H54 (cell line): ENCODE measurements at regions not wholly inside any gene's neighbourhood (a gene's known extent, or its start where the extent isn't known, plus 50 kb on each side); places are given as distances from the start of the nearest gene placed in this dataset.

Source experiments
- DNase-seq: peaks from one replicate; pipeline ENCODE4 v3.0.0; 2011; ENCODE audit warnings: low spot score, mixed read lengths; ENCODE audit not compliant: insufficient read length
- FAIRE-seq: peaks from 3 replicates; lab custom pipeline; 2011; peaks lifted over from hg19 to GRCh38; lab: Jason Lieb, UNC
- POLR2A ChIP-seq: IDR thresholded peaks from 2 replicates; pipeline ENCODE4 v1.6.1; 2011; ENCODE audit warnings: low read depth, mild to moderate bottlenecking, low read length

DNA sequence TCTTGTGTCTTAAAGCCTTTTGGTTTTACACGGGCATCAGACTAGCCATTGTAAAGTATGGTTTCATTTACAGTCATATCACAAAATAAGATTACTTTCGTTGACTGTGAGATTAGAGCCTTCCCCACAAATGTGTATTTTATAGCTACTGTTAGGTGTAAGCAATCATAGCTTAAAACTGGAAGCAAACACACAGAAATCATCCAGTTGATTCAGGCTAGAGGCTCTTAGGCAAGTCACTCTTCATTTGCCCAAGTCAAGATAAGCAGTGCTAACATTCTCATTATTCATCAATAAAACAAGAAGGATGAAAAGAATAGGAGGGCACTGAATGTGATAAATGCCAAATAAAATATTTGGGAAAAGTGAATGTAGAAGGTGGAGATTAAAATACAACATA lies 448.7 kb upstream of the FAM241A start:
- no peak for FAIRE-seq
- no peak for DNase-seq
- no peak for TF ChIP-seq POLR2A

DNA sequence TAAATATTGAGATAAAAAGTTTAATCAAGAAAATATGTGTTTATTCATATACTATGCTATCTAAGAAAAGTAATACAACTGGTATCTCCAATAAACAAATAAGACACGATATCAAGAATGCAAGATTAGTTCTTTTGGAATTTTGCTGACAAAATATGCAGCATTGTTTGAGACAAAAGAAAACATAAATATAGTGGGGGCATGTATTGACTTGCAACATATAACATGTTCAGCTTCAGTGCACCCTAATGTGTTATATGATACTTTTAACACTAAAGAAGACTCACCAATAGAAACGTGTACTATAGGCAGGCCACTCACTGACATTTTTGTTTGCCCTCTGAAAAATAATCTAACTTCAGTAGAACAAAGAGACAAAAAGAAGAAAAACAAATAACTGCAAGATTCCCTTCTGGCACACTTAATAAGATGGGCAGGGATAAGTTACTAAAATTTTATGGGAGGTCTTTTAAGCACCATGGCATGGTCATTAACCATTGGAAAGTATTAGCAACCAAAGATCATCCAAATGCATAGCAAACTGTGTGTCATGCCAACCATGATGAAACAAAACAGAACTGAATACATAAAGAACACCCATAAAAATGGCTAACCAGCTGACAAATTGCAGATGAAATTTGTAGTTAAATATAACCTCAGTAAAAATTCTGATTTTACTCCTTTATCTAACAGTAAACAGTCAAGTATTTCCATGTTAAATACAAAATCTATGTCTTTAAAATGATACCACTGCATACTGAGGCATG lies 447.9 kb upstream of the FAM241A start:
- FAIRE-seq (no peak), DNase-seq (no peak)
- no peak for TF ChIP-seq POLR2A

DNA sequence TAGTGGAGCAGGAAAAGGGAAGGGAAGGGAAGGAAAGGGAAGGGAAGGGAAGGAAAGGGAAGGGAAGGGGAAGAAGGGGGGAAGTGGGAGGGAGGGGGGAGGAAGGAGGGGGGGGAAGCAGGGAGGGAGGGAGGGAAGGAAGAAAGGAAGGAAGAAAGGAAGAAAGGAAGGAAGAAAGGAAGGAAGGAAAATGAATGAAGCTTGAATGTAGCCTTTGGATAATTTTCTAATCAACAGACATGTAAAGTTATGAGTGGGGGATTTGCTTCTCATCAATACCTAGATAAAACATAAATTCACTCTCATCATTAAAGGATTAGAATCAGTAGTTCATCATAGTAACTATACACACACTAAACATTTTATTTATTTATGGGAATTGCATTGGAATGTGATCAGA lies 446.9 kb upstream of the FAM241A start:
- no peak for FAIRE-seq
- no peak for DNase-seq
- TF ChIP-seq POLR2A, result no peak

DNA sequence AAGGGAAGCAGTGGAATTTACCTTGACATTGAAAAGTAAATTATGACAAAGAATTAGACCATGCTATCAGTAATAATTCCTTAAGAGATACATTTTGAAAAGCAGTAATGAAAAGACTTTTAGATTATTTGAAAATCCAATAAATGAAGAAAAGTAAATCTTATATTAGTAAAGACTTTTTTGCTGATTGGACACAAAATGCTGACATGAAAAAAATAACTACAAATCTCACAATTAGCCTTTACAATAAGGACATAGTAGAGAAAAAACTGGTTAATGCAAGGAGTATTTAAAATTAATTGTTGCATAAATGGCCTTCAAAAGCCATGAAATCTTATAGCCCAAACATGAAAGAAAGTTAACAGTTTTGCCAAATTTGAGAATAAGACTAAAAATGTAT lies 446.1 kb upstream of the FAM241A start:
- no peak for FAIRE-seq

DNA sequence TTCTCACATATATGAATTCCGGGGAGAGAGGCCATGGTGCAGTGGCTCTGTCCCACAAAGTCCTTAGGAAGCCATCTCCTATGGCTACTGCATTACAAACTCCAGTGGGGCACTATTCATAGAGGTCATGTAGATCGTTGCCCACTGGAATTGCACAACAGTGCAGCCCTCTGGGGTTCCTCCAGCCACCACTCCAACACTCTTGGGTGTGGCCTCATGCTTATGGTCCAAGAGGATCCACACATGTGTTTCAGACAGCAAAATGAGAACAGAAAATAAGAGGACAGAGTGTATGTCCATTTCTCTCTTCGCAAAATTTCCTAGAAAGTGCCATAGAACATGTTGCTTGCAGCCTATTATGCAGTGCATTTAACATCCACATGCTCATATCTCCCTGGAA lies 444.2 kb upstream of the FAM241A start:
- DNase-seq (no peak), FAIRE-seq (no peak)
- no peak for TF ChIP-seq POLR2A

More for the DNA sequence above, 446.1 kb upstream of the FAM241A start:
- no peak for DNase-seq
- TF ChIP-seq POLR2A, result no peak

DNA sequence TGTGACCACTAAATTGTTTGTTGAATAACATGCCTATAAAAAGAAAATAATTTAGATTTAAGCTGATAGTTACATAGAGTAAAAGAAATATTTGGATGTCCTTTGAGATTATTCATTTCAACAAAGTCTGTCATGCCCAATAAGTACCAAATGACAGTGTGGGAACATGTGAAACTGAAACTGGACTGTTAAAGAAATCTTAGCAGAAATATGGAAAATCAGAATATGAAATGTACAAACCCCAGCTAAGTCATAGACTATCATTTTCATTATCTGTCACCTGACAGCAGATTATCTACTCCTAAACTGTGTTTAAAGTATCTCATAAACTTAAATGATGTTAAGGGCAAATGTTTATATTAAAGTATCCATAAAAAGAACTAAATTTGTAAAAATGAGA lies 437.8 kb upstream of the FAM241A start:
- TF ChIP-seq POLR2A, result no peak
- FAIRE-seq, result no peak
- no peak for DNase-seq

DNA sequence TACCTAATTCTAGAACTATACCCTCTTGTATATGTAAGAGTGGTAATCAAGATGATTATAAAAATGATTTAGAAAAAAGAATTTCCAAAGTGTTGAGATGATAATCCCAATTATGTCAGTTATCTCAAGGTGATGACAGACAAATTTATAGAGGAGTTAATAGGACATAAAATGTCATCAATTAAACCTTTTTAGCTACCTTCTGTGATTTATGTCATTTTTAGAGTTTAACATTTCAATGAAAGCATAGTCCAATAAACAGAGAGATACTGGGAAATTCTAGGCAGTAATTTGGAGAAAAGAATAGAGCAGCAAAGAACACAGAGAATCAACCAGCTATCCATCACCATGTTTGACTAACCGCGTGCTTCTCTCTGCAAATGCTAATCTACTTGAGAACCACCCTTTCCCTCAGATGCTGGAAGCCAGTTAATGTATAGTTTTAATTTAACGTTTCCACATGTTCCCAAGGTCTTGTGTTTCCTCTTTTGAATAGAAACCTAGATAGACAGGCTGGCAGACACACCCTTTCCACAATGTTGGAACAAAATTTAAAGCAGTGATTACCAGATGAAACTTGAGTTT lies 433.1 kb upstream of the FAM241A start:
- no peak for DNase-seq
- TF ChIP-seq POLR2A, result no peak
- no peak for FAIRE-seq

DNA sequence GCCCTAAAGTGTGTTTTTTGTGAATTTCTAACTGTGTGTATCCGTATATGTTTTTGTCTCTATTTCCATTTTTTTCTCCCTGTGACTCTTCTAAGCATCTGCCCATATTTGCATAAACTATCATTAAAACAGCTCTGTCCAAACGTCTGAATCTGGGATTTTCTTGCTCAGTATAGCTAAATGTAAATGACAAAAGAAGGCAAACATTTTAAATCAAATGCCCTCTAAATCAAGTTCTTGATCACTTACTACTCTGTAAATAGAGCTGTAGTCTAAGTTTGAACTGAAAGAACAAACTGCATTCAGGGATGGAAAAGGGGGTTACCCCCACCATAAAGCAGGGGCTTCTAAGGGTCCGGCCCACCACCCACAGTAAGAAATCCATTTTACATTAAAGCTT lies 432.0 kb upstream of the FAM241A start:
- FAIRE-seq, result no peak
- no peak for DNase-seq
- TF ChIP-seq POLR2A, result no peak

DNA sequence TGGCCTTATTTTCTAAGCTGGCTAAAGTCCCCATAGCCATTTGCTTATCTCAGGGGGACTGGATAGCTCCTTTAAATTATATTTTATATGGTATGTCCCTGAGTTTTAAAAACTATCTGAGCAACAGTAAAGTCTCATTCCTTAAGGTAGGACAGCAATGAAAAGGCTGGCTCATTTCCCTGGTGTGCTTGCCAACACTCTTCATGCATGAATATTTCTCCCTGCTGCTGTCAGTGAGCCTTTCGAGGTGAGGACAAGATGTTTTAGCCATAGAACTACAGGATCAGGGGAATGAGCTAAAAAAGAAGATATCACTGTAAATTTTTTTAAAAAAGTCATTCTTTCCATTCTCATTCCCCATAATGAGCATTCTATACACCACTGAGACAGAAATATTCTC lies 427.3 kb upstream of the FAM241A start:
- DNase-seq (no peak), FAIRE-seq (no peak)
- no peak for TF ChIP-seq POLR2A

DNA sequence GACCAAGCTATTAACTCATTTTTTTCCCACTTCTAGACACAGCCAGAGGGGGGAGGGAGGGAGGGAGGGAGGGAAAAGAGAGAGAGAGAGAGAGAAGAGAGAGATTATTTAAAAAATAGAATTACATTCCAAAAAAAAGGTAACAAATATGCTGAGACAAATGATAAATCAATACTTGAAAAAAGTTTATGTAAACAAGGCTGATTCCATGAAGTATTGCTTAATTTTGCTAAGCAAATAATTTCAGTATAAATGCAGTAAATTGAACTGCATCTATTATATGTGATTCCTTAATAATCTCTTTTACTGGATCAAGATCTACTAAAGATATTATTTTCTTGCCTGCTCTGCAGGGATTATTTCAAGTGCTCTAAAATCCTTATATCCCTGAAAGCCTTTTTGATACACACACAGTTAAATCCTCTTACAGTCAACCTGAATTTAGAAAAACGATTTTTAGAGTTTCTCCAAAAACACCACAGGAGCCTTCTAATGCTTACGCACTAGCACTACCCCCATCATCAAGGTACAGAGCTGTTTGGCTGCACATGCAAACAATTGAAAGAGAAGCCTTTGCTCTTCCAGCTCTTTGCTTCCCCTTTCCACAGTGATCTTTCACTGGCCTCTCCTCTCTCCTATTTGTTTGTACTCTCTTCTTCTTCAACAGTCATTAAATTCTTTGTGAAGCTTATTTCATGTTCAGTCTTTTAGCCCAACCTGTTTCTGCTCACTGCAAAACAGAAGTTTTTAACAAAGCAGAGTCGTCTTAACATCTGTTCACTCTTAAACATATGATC lies 426.3 kb upstream of the FAM241A start:
- no peak for FAIRE-seq

DNA sequence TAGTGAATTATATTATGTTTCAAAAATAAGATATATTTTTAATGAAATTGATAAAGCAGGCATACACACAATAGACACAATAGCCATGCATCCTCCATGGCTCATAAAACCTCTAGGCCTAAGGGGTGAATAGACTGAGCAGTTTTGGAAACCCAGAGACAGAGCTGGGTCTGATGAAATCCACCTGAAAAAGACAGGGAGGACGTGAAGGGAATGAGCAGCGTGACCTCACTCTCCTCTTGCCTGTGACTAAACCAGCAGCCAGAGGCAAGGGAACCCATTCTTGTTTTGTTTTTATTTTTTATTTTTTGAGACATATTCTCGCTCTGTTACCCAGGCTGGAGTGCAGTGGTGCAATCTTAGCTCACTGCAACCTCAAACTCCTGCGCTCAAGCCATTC lies 424.4 kb upstream of the FAM241A start:
- DNase-seq (no peak), FAIRE-seq (no peak)
- TF ChIP-seq POLR2A, result no peak

More for the DNA sequence above, 426.3 kb upstream of the FAM241A start:
- TF ChIP-seq POLR2A, result no peak
- no peak for DNase-seq

DNA sequence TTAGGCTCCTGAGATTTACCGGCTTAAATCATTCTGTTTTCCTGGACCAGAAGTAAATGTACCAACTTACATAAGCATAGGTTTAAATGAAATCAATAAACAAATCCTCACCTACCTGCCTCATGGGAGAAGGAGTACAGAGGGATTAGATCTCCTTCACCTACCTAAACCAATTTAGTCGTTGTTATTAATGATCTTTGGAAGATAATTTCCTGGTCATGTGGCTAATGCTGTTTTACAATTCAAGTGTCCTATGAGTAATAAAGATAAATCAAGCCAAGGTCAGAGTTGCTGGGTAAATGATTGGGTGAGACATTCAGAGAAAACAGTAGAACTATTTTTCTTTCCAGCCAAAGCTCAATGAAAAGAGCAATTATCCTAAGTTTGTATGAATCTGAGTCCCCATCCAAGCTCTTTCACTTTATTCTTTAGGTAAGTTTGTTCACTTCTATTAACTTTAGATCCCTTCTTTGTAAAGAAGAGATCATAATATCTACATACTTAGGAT lies 423.0 kb upstream of the FAM241A start:
- TF ChIP-seq POLR2A, result no peak
- FAIRE-seq (no peak), DNase-seq (no peak)

DNA sequence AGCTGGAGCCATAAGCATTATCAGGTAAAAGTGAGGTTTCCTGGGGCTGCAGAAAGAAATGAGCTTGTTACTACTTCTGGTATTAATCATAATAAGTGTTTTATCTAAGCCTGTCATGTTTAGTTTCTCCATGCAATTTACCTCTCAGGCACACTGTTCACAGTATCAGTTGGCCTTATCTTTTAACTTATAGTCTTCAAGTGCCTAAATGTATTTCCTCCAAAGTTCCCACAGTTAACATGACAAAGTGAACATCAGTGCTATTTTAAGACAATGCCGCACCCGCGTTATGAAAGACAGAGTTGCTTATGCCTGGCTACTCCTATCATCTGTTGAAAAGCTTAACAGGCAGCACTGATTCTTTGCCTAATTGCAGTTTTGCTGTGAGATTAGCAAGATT lies 408.7 kb upstream of the FAM241A start:
- DNase-seq (no peak), FAIRE-seq (no peak)
- no peak for TF ChIP-seq POLR2A

DNA sequence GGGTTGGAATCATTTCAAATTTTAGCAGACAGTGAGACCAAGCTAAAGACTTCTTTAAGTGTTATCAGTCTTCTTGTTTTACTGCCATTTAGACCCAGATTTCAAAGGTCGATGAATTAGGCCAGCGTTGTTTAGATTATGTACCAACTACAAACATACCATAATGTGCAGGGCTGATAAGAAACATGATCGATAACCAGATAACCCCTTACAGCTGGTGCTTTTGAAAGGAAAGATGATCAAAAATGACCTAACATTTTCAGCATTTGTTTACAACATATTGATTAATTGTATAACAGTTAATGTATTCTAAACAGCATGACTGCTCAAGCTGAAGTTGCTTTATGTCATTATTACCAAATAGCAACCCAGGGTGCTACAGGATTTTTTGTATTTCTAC lies 400.4 kb upstream of the FAM241A start:
- no peak for TF ChIP-seq POLR2A
- no peak for DNase-seq
- FAIRE-seq, result no peak
